GM12892 (cell line): ENCODE measurements at regions not wholly inside any gene's neighbourhood (a gene's known extent, or its start where the extent isn't known, plus 50 kb on each side); places are given as distances from the start of the nearest gene placed in this dataset.

Source experiments
- DNase-seq: peaks from one replicate; pipeline ENCODE4 v3.0.0; 2011; ENCODE audit not compliant: insufficient read length
- FAIRE-seq: peaks from 2 replicates; lab custom pipeline; 2011; peaks lifted over from hg19 to GRCh38; lab: Jason Lieb, UNC
- POLR2A ChIP-seq: IDR thresholded peaks from 2 replicates; pipeline ENCODE4 v1.6.1; 2011; ENCODE audit warnings: low read depth, low read length, control low read depth
- POLR2AphosphoS5 ChIP-seq: IDR thresholded peaks from 2 replicates; pipeline ENCODE4 v1.6.1; 2011; ENCODE audit warnings: low read depth, low read length, control low read depth
- TAF1 ChIP-seq: IDR thresholded peaks from 2 replicates; pipeline ENCODE4 v1.6.1; 2011; ENCODE audit warnings: low read depth, mild to moderate bottlenecking, control low read depth, low read length, borderline replicate concordance

DNA sequence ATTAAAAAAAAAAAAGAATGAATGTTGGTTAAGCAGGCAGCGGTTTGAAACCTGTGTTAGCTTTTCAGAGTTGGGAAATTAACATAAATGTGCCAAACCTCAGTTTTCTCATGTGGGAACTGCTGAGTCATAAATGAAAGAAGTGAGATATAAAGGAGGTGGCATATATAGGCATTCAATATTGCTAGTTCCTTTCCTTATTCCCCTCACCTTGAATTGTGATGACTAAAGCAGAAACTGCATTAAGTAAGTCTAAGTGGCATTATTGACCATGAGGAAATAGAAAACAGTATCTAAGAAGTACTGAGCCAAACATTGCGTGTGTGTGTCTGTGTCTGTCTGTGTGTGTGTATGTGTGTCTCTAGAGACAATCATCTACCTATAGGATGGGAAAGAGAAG is 691.2 kb downstream of the TLR4 start:
- FAIRE-seq = no peak
- no peak for TF ChIP-seq POLR2A
- TF ChIP-seq TAF1 = no peak
- no peak for TF ChIP-seq POLR2AphosphoS5
- DNase-seq = no peak

DNA sequence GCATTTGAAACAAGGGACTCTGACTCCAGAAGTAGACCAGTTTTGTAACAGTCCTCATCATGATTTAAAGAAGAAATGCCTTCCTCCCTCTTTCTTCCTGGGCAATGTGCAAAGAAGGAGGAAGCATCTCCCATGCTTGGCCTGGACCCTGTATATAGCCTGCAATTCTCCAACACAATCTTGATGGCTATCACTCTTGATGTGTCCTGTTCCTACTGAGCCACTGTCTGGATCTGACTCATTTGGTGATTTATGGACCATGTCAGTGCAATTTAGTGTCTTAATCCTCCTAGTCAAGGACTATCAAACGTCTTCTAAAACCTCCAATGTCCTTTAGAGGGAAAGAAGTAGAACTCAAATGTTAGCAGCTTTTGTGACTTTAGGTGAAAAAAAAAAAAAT is 697.3 kb downstream of the TLR4 start:
- DNase-seq (no peak), FAIRE-seq (no peak)
- no peak for TF ChIP-seq TAF1
- no peak for TF ChIP-seq POLR2A
- TF ChIP-seq POLR2AphosphoS5 = no peak

- FAIRE-seq = no peak
- TF ChIP-seq TAF1 (no peak), POLR2A (no peak), POLR2AphosphoS5 (no peak)
- DNase-seq = no peak
Observed at GRCh38 chr9:118414676-118415075, 710.5 kb downstream of the TLR4 start.

DNA sequence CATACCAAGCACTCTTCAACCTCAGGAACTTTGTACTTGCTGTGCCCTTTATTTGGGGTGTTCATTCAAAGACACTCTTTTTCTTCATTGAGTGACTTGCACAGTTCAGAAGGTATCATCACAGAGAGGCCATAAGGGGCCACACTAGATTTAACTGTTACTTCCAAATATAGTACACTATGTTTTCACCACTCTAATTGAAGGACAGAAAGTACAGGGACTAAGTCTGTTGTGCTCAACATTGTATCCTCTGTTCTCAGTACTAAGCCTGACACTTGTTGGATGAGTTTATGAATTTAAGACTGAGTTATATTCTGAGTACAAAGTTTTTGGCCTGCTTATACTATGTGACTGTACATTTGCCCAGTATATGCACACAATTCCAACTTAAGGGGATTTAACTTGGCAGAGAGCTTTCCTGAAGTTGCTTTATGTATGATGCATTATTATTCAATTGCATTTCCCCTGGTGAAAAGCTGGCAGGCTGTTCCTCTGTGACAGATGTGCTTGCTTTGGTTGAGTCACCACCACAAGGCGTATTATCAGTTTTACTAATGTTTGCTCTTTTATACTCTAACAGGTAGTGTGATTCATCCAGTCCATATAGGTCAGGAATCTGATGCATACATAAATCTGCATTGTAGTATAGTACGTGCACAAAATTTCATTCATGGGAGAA is 714.8 kb downstream of the TLR4 start:
- DNase-seq = no peak
- no peak for FAIRE-seq

GRCh38 chr9:118419676-118420075 is 715.5 kb downstream of the TLR4 start:
- TF ChIP-seq POLR2AphosphoS5 (no peak), POLR2A (no peak), TAF1 (no peak)
- FAIRE-seq = no peak
- no peak for DNase-seq

More for the DNA sequence above, 714.8 kb downstream of the TLR4 start:
- TF ChIP-seq POLR2AphosphoS5 (no peak), POLR2A (no peak), TAF1 (no peak)

- DNase-seq (no peak), FAIRE-seq (no peak)
- no peak for TF ChIP-seq POLR2AphosphoS5
- no peak for TF ChIP-seq TAF1
- TF ChIP-seq POLR2A = no peak
Observed at GRCh38 chr9:118422508-118422907, 718.3 kb downstream of the TLR4 start.

- DNase-seq (no peak), FAIRE-seq (no peak)
Observed at GRCh38 chr9:118423021-118423420, 718.8 kb downstream of the TLR4 start.

DNA sequence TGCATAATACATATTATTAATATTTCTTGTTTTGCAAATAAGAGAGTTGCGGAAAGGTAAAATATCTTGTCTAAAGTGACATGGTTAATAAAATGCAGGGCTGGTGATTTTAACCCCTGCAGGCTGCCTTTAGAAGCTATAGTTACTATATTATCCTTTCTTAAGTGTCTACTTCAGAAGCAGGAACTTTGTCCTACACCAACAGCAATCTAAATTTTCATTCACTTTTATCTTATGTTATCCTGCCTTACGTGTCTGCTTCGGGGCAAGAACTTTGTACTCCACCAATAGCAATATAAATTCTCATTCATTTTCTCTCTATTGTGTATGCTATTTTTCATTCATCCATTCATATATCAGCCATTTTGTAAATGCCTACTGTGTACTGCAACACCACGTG is 719.5 kb downstream of the TLR4 start:
- TF ChIP-seq POLR2AphosphoS5 = no peak
- no peak for TF ChIP-seq POLR2A
- no peak for TF ChIP-seq TAF1
- no peak for DNase-seq
- no peak for FAIRE-seq

More at GRCh38 chr9:118423021-118423420, 718.8 kb downstream of the TLR4 start:
- TF ChIP-seq POLR2A (no peak), POLR2AphosphoS5 (no peak), TAF1 (no peak)

DNA sequence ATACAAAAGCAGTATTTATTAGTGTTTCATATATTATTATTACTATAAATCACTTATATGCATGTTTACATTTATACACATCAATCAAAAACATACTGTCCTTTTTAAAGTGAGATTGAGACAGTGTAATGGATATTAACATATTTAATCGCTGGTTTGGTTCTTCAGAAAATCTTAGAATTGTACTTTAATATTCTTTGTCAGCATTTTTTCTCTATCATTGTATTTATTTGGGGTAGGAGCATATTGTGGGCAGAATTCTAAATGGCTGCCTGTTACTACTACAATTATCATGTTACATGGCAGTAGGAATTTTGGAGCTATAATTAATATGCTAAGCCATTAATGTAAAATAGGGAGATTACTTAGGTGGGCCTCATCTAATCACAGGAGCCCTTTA is 722.6 kb downstream of the TLR4 start:
- TF ChIP-seq TAF1 (no peak), POLR2AphosphoS5 (no peak), POLR2A (no peak)
- no peak for DNase-seq
- no peak for FAIRE-seq

DNA sequence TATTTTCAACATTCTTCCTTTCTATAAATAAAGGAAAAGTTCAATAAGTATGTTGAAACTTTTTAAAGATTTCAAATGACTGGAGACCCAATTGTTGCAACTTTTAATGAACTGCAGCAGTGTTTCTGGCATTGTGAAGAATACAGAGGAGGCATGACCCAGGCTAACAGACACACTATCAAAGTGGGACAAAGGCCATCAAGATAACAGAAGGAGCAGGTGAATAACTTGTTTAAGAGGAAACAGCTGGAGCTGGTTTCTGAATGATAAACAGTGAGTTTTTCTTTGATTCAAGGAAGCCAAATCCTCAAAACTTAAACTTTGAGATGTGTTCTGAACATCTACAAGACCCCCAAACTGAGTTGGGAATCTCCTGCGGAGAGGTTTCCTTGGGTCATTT is 734.6 kb downstream of the TLR4 start:
- DNase-seq = no peak
- no peak for TF ChIP-seq POLR2A
- no peak for TF ChIP-seq POLR2AphosphoS5
- TF ChIP-seq TAF1 = no peak
- no peak for FAIRE-seq

DNA sequence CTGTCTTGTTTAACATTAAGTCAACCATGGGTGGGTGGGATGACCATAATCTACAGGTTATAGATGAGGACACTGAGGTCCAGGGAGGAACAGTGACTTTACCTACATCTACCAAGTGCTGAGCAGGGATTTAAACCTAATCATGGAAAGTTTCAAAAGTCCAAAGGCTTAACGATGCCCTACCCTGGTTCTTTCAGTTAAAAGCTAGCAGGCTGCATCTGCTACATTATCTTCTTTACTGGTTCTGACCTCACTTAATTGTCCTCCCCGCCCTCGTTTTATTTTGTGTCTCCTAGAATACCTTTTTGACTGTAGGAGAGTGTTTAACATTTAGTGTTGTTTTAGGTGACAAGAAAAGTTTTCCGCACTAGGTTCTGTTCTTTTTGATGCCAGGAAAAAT is 735.2 kb downstream of the TLR4 start:
- no peak for TF ChIP-seq TAF1
- no peak for TF ChIP-seq POLR2AphosphoS5
- TF ChIP-seq POLR2A = no peak
- DNase-seq (no peak), FAIRE-seq (no peak)

- no peak for FAIRE-seq
- no peak for DNase-seq
- no peak for TF ChIP-seq TAF1
- no peak for TF ChIP-seq POLR2AphosphoS5
- no peak for TF ChIP-seq POLR2A
Observed at GRCh38 chr9:118444403-118444802, 740.2 kb downstream of the TLR4 start.
